Fibroblast of villous mesenchyme (primary cell): ENCODE measurements at regions not wholly inside any gene's neighbourhood (a gene's known extent, or its start where the extent isn't known, plus 50 kb on each side); places are given as distances from the start of the nearest gene placed in this dataset.
"Not testable (repeated sequence)": the region's sequence is repeated elsewhere in the genome, so short reads cannot be mapped to it uniquely, and the experiment has no call there.

ENCODE experiments used
- DNase-seq: peaks from one replicate; pipeline ENCODE4 v3.0.0-alpha.2; 2010; ENCODE audit warnings: low read depth
- H3K4me3 ChIP-seq: 2 replicates; pipeline ENCODE4 v1.5.1; 2011; ENCODE audit warnings: low read depth, mild to moderate bottlenecking, low read length
- CTCF ChIP-seq: IDR thresholded peaks from 2 replicates; pipeline ENCODE4 v1.5.1; 2012; ENCODE audit warnings: low read depth, mild to moderate bottlenecking, low read length; ENCODE audit not compliant: insufficient read depth

DNA sequence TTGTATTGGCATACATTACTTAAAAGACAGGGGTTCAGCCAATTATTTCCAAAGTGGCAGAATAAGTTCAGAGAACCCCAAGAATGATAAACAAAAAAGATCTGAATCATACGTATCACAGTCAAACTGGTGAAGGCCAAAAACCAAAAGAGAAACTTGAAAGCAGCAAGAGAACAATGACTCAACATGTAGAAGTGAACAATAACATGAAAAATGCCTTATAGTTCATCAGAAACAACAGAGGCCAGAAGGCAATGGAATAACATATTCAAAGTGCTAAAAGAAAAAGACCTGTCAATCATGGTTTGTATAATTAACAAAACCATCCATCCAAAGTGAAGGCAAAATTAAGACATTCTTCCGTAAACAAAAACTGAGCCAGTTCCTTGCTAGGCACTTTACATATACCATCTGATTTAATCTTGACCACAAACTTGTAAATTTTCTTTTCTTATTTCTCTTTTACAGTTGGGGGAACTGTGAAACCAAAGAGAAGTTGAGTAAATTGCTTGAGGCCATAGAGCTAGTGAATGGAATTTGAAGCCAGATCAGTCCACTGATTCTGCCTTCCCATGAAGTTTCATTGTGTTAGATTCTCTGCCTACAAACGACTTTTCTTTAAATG lies 232.1 kb upstream of the SEL1L start:
- DNase-seq: no peak
- H3K4me3 ChIP-seq: no peak overlapping the region
- no peak for TF ChIP-seq CTCF

- DNase-seq: no peak
- no peak for TF ChIP-seq CTCF
- H3K4me3 ChIP-seq: no peak overlapping the region
Observed at GRCh38 chr14:81766321-81766915, 232.8 kb upstream of the SEL1L start.

DNA sequence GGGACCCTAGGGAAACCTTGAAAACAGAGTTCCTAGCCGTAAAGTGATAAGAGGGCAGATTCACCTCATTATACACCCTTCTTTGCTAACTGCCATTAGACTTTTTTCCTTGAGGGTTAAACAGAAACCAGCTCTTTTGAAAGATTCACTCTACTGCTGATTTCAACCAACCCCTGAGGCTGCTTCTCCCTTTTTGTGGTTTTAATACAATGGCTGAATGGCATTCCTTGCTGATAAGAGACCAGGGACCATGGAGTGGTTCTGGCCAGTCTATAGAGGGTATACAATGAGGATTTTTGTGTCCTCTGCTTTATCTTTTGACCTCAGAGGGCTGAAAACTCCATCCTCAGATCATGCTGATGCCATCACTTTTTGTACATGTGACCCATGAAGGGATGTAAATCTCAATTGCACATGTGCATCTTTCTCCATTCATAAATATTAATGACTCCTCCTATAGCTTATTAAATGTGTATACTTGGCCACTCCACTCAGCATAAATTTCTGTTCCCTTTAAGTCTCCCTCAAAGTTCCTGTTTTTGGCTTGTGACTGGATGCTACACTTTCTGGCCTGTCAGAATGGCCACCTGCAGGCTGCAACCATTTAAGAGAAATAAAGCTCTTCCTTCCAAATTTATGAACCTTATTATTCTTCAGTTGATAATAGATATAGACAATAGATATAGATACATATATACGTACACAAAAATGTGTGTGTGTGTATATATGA lies 233.8 kb upstream of the SEL1L start:
- no peak for TF ChIP-seq CTCF
- no peak overlapping the region for H3K4me3 ChIP-seq
- no peak for DNase-seq

DNA sequence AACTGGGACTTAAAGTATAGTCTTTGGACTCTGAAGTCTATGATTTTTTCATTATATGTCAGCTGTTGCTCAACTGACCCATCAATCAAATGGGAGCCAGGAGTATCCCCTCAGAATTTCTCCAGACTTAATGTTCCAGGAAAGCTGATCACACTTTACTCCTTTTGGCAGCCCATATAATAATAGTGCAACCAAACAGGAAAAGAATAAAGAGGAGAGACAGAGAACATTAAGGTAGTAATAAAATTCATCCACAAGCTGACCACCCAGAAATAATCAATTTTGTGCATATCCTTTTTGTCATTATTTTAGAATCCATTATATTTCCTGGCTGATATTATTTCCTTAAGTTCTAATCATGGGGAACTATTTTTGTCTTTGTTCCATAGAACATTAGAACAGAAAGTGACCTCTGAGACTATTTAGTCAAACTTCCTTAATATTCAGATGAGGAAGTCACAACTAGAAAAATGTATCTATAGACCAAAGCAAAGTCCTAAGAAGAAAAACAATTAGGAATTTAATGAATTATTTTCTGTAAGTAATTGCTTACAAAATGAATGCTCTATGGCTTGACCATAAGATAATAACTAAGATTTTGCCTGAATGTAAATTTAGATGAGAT lies 238.1 kb upstream of the SEL1L start:
- TF ChIP-seq CTCF: no peak
- DNase-seq: no peak
- H3K4me3 ChIP-seq: no peak overlapping the region

GRCh38 chr14:81772381-81772780 lies 238.7 kb upstream of the SEL1L start:
- no peak overlapping the region for H3K4me3 ChIP-seq
- no peak for TF ChIP-seq CTCF
- no peak for DNase-seq

DNA sequence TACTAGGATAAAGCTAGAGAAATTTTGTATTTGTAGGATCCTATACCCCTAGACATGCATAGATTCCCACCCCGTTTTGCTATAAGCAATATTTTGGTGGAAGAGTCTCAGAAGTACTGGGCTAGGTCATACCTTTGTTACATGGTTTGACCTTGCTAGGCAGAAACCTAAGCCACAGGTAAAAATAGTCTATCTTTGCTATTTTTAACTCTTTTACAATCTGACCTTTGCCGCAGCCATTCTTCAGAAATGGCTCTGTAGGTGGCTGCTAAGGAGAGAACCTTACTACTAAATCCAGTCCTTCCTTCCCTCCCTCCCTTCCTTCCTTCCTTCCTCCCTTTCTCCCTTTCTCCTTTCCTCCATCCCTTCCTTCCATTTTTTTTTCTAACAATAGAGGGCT lies 242.9 kb upstream of the SEL1L start:
- TF ChIP-seq CTCF: no peak
- no peak for DNase-seq
- no peak overlapping the region for H3K4me3 ChIP-seq

GRCh38 chr14:81781798-81782197 lies 248.1 kb upstream of the SEL1L start:
- DNase-seq, H3K4me3 ChIP-seq: not testable (repeated sequence)
